Lower lobe of right lung (tissue), 2 donors: ENCODE measurements at regions not wholly inside any gene's neighbourhood (a gene's known extent, or its start where the extent isn't known, plus 50 kb on each side); places are given as distances from the start of the nearest gene placed in this dataset.

Source experiments
- ATAC-seq, 2 donors: fragments of 200-7000 bp; cut with Tn5 transposase; one replicate each; pipeline ENCODE4 v1.9.1; 2020 to 2022; ENCODE audit warnings: mild to moderate bottlenecking in 2 of 2, moderate library complexity in 2 of 2
- DNase-seq: peaks from one replicate; pipeline ENCODE4 v3.0.0-alpha.2; 2020
- H3K27ac ChIP-seq: fragments of 200-600 bp; one replicate; pipeline ENCODE4 v1.8.0; 2022
- H3K27me3 ChIP-seq: fragments of 200-600 bp; one replicate; pipeline ENCODE4 v1.8.0; 2022; ENCODE audit warnings: low read depth
- H3K36me3 ChIP-seq: fragments of 200-600 bp; one replicate; pipeline ENCODE4 v1.8.0; 2022; ENCODE audit warnings: mild to moderate bottlenecking
- H3K4me1 ChIP-seq: fragments of 200-600 bp; one replicate; pipeline ENCODE4 v1.8.0; 2022
- H3K4me3 ChIP-seq: fragments of 200-600 bp; one replicate; pipeline ENCODE4 v1.8.0; 2022; ENCODE audit warnings: mild to moderate bottlenecking
- H3K9me3 ChIP-seq: fragments of 200-600 bp; one replicate; pipeline ENCODE4 v1.8.0; 2022
- CTCF ChIP-seq: fragments of 200-600 bp; IDR thresholded peaks from one replicate; pipeline ENCODE4 v1.8.0; 2022; ENCODE audit warnings: antibody characterized with exemption, mild to moderate bottlenecking
- intact Hi-C: fragments of 100-400 bp; cut with DNase I; formaldehyde crosslinking; loops from one replicate; pipeline ENCODE4 v1.11.0; 2022
- donor health status: DM: no; HTN: yes; CAD: no; lungs with severe emphysema.

- Histone ChIP-seq H3K36me3 (no peaks in the 10 kb centered on the region), H3K27ac (peak overlapping the region; percentile 70), H3K9me3 (no peaks in the 10 kb centered on the region), H3K4me3 (no peak overlapping the region), H3K4me1 (peaks cover 27% of the 10 kb centered on the region), H3K27me3 (no peaks in the 10 kb centered on the region)
- TF ChIP-seq CTCF, result no peak
- DNase-seq, result no peak
- ATAC-seq, result no peak
- intact Hi-C loops, result no loop called here
Observed at GRCh38 chr1:203401199-203401877, 50.4 kb upstream of the FMOD start.

- peaks cover 27% of the 10 kb centered on the region for H3K4me1 ChIP-seq
- ATAC-seq, result no peak
- no peak for TF ChIP-seq CTCF
- no peaks in the 10 kb centered on the region for H3K9me3 ChIP-seq
- no peaks in the 10 kb centered on the region for H3K27me3 ChIP-seq
- H3K27ac ChIP-seq, result peak overlapping the region; percentile 70
- DNase-seq, result no peak
- H3K4me3 ChIP-seq, result no peak overlapping the region
- no peaks in the 10 kb centered on the region for H3K36me3 ChIP-seq
- intact Hi-C loops, result no loop called here
Observed at GRCh38 chr1:203402152-203402551, 51.2 kb upstream of the FMOD start.

- ATAC-seq, result peak; percentile 67 to 77
- Histone ChIP-seq H3K4me1 (peaks cover 27% of the 10 kb centered on the region), H3K27me3 (no peaks in the 10 kb centered on the region), H3K27ac (peak overlapping the region; percentile 70), H3K9me3 (no peaks in the 10 kb centered on the region), H3K4me3 (no peak overlapping the region), H3K36me3 (no peaks in the 10 kb centered on the region)
- DNase-seq, result no peak
- intact Hi-C loops, result no loop called here
- no peak for TF ChIP-seq CTCF
Observed at GRCh38 chr1:203402629-203403337, 51.9 kb upstream of the FMOD start.

- Histone ChIP-seq H3K9me3 (no peaks in the 10 kb centered on the region), H3K4me1 (peaks cover 32% of the 10 kb centered on the region), H3K27ac (peak overlapping the region; percentile 70), H3K27me3 (no peaks in the 10 kb centered on the region), H3K36me3 (no peaks in the 10 kb centered on the region), H3K4me3 (no peak overlapping the region)
- intact Hi-C loops, result no loop called here
- no peak for TF ChIP-seq CTCF
- no peak for DNase-seq
- ATAC-seq, result no peak
Observed at GRCh38 chr1:203403586-203403985, 52.7 kb upstream of the FMOD start.

- intact Hi-C loops, result no loop called here
- H3K27ac ChIP-seq, result peak overlapping the region; percentile 70
Observed at GRCh38 chr1:203404546-203404945, 53.6 kb upstream of the FMOD start.

More at GRCh38 chr1:203404546-203404945, 53.6 kb upstream of the FMOD start:
- no peak for DNase-seq
- ATAC-seq, result no peak
- Histone ChIP-seq H3K9me3 (no peaks in the 10 kb centered on the region), H3K4me3 (no peak overlapping the region), H3K4me1 (peaks cover 40% of the 10 kb centered on the region), H3K36me3 (no peaks in the 10 kb centered on the region), H3K27me3 (no peaks in the 10 kb centered on the region)
- no peak for TF ChIP-seq CTCF
